ENCODE measurements at regions not wholly inside any gene's neighbourhood (a gene's known extent, or its start where the extent isn't known, plus 50 kb on each side); places are given as distances from the start of the nearest gene placed in this dataset.

DNA sequence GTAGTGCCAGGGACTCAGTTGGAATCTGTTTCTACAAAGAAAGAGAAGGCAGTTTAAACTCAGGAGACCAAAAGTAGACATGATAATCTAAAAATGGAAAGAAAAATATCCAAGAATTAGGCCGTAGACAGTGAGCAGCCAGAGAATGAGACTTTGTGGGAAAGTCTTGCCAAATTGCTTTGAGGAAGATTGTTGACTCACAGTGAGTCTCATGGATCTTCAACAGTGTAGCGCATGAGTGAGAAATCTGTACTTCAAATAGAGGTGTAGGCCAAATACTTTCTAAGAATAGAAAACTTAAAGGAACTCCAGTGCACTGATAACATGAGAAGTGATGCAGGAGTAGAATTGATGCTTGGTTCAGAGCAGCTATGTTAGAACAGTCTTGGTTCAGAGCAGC is 284.5 kb downstream of the HTR1B start:
- no peak for TF ChIP-seq POLR2AphosphoS5 (IDR thresholded peaks at IDR 0.05; ENCODE audit: low read depth, low read length)
- TF ChIP-seq, protein P1, sequence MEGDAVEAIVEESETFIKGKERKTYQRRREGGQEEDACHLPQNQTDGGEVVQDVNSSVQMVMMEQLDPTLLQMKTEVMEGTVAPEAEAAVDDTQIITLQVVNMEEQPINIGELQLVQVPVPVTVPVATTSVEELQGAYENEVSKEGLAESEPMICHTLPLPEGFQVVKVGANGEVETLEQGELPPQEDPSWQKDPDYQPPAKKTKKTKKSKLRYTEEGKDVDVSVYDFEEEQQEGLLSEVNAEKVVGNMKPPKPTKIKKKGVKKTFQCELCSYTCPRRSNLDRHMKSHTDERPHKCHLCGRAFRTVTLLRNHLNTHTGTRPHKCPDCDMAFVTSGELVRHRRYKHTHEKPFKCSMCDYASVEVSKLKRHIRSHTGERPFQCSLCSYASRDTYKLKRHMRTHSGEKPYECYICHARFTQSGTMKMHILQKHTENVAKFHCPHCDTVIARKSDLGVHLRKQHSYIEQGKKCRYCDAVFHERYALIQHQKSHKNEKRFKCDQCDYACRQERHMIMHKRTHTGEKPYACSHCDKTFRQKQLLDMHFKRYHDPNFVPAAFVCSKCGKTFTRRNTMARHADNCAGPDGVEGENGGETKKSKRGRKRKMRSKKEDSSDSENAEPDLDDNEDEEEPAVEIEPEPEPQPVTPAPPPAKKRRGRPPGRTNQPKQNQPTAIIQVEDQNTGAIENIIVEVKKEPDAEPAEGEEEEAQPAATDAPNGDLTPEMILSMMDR (IDR thresholded peaks at IDR 0.05 in 2 of 3, conservative IDR thresholded peaks at IDR 0.05 in 1 of 3; ENCODE audit: borderline replicate concordance in 1 of 3, insufficient read depth in 1 of 3, low read depth in 2 of 3, low read length in 2 of 3), result no peak
